NCI-H69 (cell line): ENCODE measurements at regions not wholly inside any gene's neighbourhood (a gene's known extent, or its start where the extent isn't known, plus 50 kb on each side); places are given as distances from the start of the nearest gene placed in this dataset.
A peak's percentile ranks its signal among the peaks of the same experiment; 100 is the strongest.
"Not testable (repeated sequence)": the region's sequence is repeated elsewhere in the genome, so short reads cannot be mapped to it uniquely, and the experiment has no call there.

Experiments used
- DNase-seq: peaks from one replicate; lab custom pipeline; 2025; lab: John Stamatoyannopoulos, UW

GRCh38 chr2:117536139-117536538 is 278.4 kb upstream of the DDX18 start:
- DNase-seq, result no peak

- no peak for DNase-seq
Observed at GRCh38 chr2:117537032-117537431, 277.5 kb upstream of the DDX18 start.

GRCh38 chr2:117551858-117552257 is 262.6 kb upstream of the DDX18 start:
- no peak for DNase-seq

GRCh38 chr2:117553448-117553847 is 261.0 kb upstream of the DDX18 start:
- DNase-seq, result no peak

- DNase-seq, result peak; percentile 18
Observed at GRCh38 chr2:117555965-117556364, 258.5 kb upstream of the DDX18 start.

- DNase-seq, result no peak
Observed at GRCh38 chr2:117557626-117558025, 256.9 kb upstream of the DDX18 start.

- DNase-seq, result peak; percentile 28
Observed at GRCh38 chr2:117562654-117563053, 251.8 kb upstream of the DDX18 start.

GRCh38 chr2:117571590-117572349 is 242.7 kb upstream of the DDX18 start:
- DNase-seq, result no peak

GRCh38 chr2:117587310-117587709 is 227.2 kb upstream of the DDX18 start:
- DNase-seq, result no peak

- no peak for DNase-seq
Observed at GRCh38 chr2:117603060-117603459, 211.4 kb upstream of the DDX18 start.

- no peak for DNase-seq
Observed at GRCh38 chr2:117603567-117603966, 210.9 kb upstream of the DDX18 start.

- DNase-seq, result no peak
Observed at GRCh38 chr2:117607202-117607601, 207.3 kb upstream of the DDX18 start.

GRCh38 chr2:117613101-117613500 is 201.4 kb upstream of the DDX18 start:
- no peak for DNase-seq

- DNase-seq, result no peak
Observed at GRCh38 chr2:117614296-117614695, 200.2 kb upstream of the DDX18 start.

- DNase-seq, result no peak
Observed at GRCh38 chr2:117614823-117615534, 199.5 kb upstream of the DDX18 start.

- no peak for DNase-seq
Observed at GRCh38 chr2:117618607-117619006, 195.9 kb upstream of the DDX18 start.

- DNase-seq, result no peak
Observed at GRCh38 chr2:117621326-117621725, 193.2 kb upstream of the DDX18 start.

GRCh38 chr2:117623175-117623574 is 191.3 kb upstream of the DDX18 start:
- not testable (repeated sequence) for DNase-seq

- DNase-seq, result no peak
Observed at GRCh38 chr2:117631152-117631945, 183.1 kb upstream of the DDX18 start.

GRCh38 chr2:117635481-117635880 is 179.0 kb upstream of the DDX18 start:
- DNase-seq, result no peak

- DNase-seq, result no peak
Observed at GRCh38 chr2:117639401-117639800, 175.1 kb upstream of the DDX18 start.

- DNase-seq, result no peak
Observed at GRCh38 chr2:117644403-117644802, 170.1 kb upstream of the DDX18 start.

- DNase-seq, result no peak
Observed at GRCh38 chr2:117645458-117645857, 169.0 kb upstream of the DDX18 start.
